MCF 10A (cell line): ENCODE measurements at regions not wholly inside any gene's neighbourhood (a gene's known extent, or its start where the extent isn't known, plus 50 kb on each side); places are given as distances from the start of the nearest gene placed in this dataset.
"Not testable (repeated sequence)": the region's sequence is repeated elsewhere in the genome, so short reads cannot be mapped to it uniquely, and the experiment has no call there.

Experiments used
- BruUV-seq: library from RNA; stranded (reverse); fragments of 400-500 nt; replicated peaks from 2 replicates; lab custom pipeline; 2021; lab: Mats Ljungman, UMichigan
- CTCF ChIA-PET: fragments of 300-600 bp; sonication (Branson Sonifier 250); formaldehyde crosslinking; extraction: SDS; loops from one replicate; lab custom pipeline; 2021; ENCODE audit warnings: antibody characterized with exemption, inconsistent platforms; lab: Yijun Ruan, JAX
- POLR2A ChIA-PET: fragments of 300-600, 350-650 bp; sonication (Branson Sonifier 250); formaldehyde crosslinking; extraction: SDS; loops from one replicate; lab custom pipeline; 2020; ENCODE audit warnings: antibody characterized with exemption, inconsistent platforms; lab: Yijun Ruan, JAX
- DNase-seq: peaks from one replicate; pipeline ENCODE4 v3.0.0-alpha.2; 2018; ENCODE audit not compliant: unreplicated experiment
- H3K27ac Mint-ChIP-seq: one replicate; pipeline ENCODE4 v1.8.0; 2022; ENCODE audit warnings: mild to moderate bottlenecking, low read depth, mixed read lengths; ENCODE audit not compliant: unreplicated experiment
- H3K27me3 Mint-ChIP-seq: one replicate; pipeline ENCODE4 v1.8.0; 2022; ENCODE audit warnings: mixed read lengths; ENCODE audit not compliant: insufficient read depth, unreplicated experiment
- H3K36me3 Mint-ChIP-seq: one replicate; pipeline ENCODE4 v1.8.0; 2022; ENCODE audit warnings: mild to moderate bottlenecking, moderate library complexity, mixed read lengths; ENCODE audit not compliant: insufficient read depth, unreplicated experiment
- H3K4me1 Mint-ChIP-seq: one replicate; pipeline ENCODE4 v1.8.0; 2022; ENCODE audit warnings: mixed read lengths; ENCODE audit not compliant: insufficient read depth, unreplicated experiment
- H3K4me3 Mint-ChIP-seq: one replicate; pipeline ENCODE4 v1.8.0; 2022; ENCODE audit warnings: mild to moderate bottlenecking, moderate library complexity, mixed read lengths; ENCODE audit not compliant: unreplicated experiment
- H3K9me3 Mint-ChIP-seq: one replicate; pipeline ENCODE4 v1.8.0; 2022; ENCODE audit warnings: mixed read lengths; ENCODE audit not compliant: unreplicated experiment
- CTCF ChIP-seq: fragments of 200-600 bp; IDR thresholded peaks from one replicate; pipeline ENCODE4 v1.8.0; 2022; ENCODE audit warnings: antibody characterized with exemption, mild to moderate bottlenecking; ENCODE audit not compliant: unreplicated experiment
- intact Hi-C: fragments of 100-400 bp; cut with micrococcal nuclease; formaldehyde crosslinking; loops from 2 replicates; pipeline ENCODE4 v1.14.1; 2022

DNA sequence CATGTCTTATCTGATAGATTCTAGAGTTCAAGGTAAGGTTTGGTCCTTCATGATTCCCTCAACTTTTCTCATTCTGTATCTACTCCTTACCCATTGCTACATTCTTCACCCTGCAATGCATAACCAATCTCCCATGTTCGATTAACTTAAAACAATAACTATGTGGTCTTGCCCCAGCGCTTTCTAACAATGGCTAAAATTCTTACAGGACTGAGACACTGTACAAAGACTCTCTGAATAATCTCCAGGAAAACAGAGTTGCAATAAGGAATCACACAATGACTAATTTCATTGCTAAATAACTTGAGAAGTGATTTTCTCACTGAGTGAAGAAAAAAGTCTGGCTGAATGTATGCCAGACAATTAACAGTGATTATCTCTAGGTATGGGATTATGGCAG, 69.6 kb upstream of the FAM174B start:
- ChIA-PET CTCF (no interaction called here), POLR2A (no interaction called here)
- BruUV-seq: no TSS peak
- no peaks in the 10 kb centered on the region for H3K27me3 Mint-ChIP-seq
- no peaks in the 10 kb centered on the region for H3K36me3 Mint-ChIP-seq
- intact Hi-C loops: no loop called here
- DNase-seq: no peak
- H3K4me1 Mint-ChIP-seq: no peaks in the 10 kb centered on the region
- no peak for TF ChIP-seq CTCF
- H3K27ac Mint-ChIP-seq: no peak overlapping the region
- no peak overlapping the region for H3K4me3 Mint-ChIP-seq
- H3K9me3 Mint-ChIP-seq: no peaks in the 10 kb centered on the region

- Mint-ChIP-seq H3K4me1 (no peaks in the 10 kb centered on the region), H3K36me3 (no peaks in the 10 kb centered on the region), H3K4me3 (no peak overlapping the region), H3K27me3 (no peaks in the 10 kb centered on the region), H3K27ac (no peak overlapping the region), H3K9me3 (no peaks in the 10 kb centered on the region)
- no TSS peak for BruUV-seq
- intact Hi-C loops: no loop called here
- ChIA-PET CTCF (no interaction called here), POLR2A (no interaction called here)
- DNase-seq: no peak
- no peak for TF ChIP-seq CTCF
These were observed 72.7 kb upstream of the FAM174B start for GRCh38 chr15:92728266-92728665.

DNA sequence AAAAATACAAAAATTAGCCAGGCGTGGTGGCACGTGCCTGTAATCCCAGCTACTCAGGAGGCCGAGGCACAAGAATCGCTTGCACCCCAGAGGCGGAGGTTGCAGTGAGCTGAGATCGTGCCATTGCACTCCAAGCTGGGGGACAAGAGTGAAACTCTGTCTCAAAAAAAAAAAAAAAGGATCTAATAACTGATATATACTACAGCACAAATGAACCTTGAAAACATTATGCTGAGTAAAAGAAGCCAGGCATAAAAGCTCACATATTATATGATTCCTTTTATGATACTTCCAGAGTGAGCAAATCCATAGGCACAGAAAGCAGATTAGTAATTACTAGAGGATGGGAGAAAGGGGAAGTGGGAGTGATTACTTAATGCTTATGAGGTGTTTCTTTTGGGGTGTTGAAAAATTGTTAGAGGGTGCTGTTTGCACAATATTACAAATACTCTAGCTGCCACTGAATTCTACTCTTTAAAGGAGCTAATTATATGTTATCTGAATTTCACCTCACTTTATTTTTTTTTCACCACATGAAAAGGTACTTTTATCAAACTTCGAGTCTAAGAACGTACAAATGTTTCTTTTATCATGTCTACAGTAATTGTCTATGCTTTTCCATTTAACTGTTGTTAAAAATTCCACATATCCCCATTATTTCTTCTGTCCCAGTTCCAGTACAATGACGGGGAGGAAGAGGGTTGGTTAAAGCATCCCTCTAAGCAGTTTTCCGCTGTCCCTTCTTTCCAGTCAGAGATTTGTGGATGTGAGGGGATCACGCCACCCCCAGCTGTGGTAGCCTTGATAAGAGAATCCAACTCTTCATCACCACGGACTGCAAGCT, 77.7 kb upstream of the FAM174B start:
- peak overlapping the region; percentile 68 for H3K4me3 Mint-ChIP-seq
- H3K9me3 Mint-ChIP-seq: no peaks in the 10 kb centered on the region
- H3K27ac Mint-ChIP-seq: no peak overlapping the region
- TF ChIP-seq CTCF: no peak
- H3K36me3 Mint-ChIP-seq: no peaks in the 10 kb centered on the region
- no peaks in the 10 kb centered on the region for H3K4me1 Mint-ChIP-seq
- ChIA-PET POLR2A (no interaction called here), CTCF (interaction anchor here (1.2 to 1.5 kb wide), 2 partner anchors 17 to 19 kb away, joined by 6 to 7 read pairs; no protein-coding TSS in a partner anchor)
- DNase-seq: no peak
- intact Hi-C loops: no loop called here
- no TSS peak for BruUV-seq
- no peaks in the 10 kb centered on the region for H3K27me3 Mint-ChIP-seq

- POLR2A ChIA-PET: no interaction called here
- no peaks in the 10 kb centered on the region for H3K27me3 Mint-ChIP-seq
- no peak overlapping the region for H3K27ac Mint-ChIP-seq
- H3K9me3 Mint-ChIP-seq: no peaks in the 10 kb centered on the region
- peak overlapping the region; percentile 68 for H3K4me3 Mint-ChIP-seq
- no peak for DNase-seq
- no peaks in the 10 kb centered on the region for H3K4me1 Mint-ChIP-seq
- no TSS peak for BruUV-seq
- CTCF ChIA-PET: interaction anchor here (0.5 to 1.5 kb wide), 4 partner anchors 16 to 22 kb away, joined by 3 to 7 read pairs (median 4); no protein-coding TSS in a partner anchor
- no peak for TF ChIP-seq CTCF
- intact Hi-C loops: no loop called here
- H3K36me3 Mint-ChIP-seq: no peaks in the 10 kb centered on the region
These were observed 78.5 kb upstream of the FAM174B start for GRCh38 chr15:92733934-92734521.

- POLR2A ChIA-PET, BruUV-seq, CTCF ChIA-PET, H3K4me3 Mint-ChIP-seq, intact Hi-C loops, H3K36me3 Mint-ChIP-seq, H3K9me3 Mint-ChIP-seq, H3K4me1 Mint-ChIP-seq, DNase-seq, H3K27me3 Mint-ChIP-seq, H3K27ac Mint-ChIP-seq: not testable (repeated sequence)
These were observed 83.7 kb upstream of the FAM174B start for GRCh38 chr15:92739246-92739645.
